ENCODE measurements at regions not wholly inside any gene's neighbourhood (a gene's known extent, or its start where the extent isn't known, plus 50 kb on each side); places are given as distances from the start of the nearest gene placed in this dataset.
"Not testable (repeated sequence)": the region's sequence is repeated elsewhere in the genome, so short reads cannot be mapped to it uniquely, and the experiment has no call there.

- intact Hi-C loops (cut with DNase I) = no loop called here
- no peaks in the 10 kb centered on the region for H3K4me1 ChIP-seq
- TF ChIP-seq, protein P1, sequence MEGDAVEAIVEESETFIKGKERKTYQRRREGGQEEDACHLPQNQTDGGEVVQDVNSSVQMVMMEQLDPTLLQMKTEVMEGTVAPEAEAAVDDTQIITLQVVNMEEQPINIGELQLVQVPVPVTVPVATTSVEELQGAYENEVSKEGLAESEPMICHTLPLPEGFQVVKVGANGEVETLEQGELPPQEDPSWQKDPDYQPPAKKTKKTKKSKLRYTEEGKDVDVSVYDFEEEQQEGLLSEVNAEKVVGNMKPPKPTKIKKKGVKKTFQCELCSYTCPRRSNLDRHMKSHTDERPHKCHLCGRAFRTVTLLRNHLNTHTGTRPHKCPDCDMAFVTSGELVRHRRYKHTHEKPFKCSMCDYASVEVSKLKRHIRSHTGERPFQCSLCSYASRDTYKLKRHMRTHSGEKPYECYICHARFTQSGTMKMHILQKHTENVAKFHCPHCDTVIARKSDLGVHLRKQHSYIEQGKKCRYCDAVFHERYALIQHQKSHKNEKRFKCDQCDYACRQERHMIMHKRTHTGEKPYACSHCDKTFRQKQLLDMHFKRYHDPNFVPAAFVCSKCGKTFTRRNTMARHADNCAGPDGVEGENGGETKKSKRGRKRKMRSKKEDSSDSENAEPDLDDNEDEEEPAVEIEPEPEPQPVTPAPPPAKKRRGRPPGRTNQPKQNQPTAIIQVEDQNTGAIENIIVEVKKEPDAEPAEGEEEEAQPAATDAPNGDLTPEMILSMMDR (IDR thresholded peaks at IDR 0.05) = no peak
- no peaks in the 10 kb centered on the region for H3K36me3 ChIP-seq
- no peaks in the 10 kb centered on the region for H3K27me3 ChIP-seq
- H3K27ac ChIP-seq = no peak overlapping the region
- H3K4me3 ChIP-seq = no peak overlapping the region
- H3K9me3 ChIP-seq = no peaks in the 10 kb centered on the region
- no peak for DNase-seq (ENCODE audit: low spot score in 2 of 2)
These were observed 102.6 kb downstream of the PLG start for GRCh38 chr6:160804639-160805038.

- no peak overlapping the region for H3K27ac ChIP-seq
- TF ChIP-seq, protein P1 (IDR thresholded peaks at IDR 0.05) = no peak
- H3K36me3 ChIP-seq = no peaks in the 10 kb centered on the region
- intact Hi-C loops (cut with DNase I) = no loop called here
- no peaks in the 10 kb centered on the region for H3K9me3 ChIP-seq
- H3K4me1 ChIP-seq = no peaks in the 10 kb centered on the region
- no peak for DNase-seq (ENCODE audit: low spot score in 2 of 2)
- H3K27me3 ChIP-seq = no peaks in the 10 kb centered on the region
- H3K4me3 ChIP-seq = no peak overlapping the region
These were observed 106.2 kb downstream of the PLG start for GRCh38 chr6:160808263-160808662.

GRCh38 chr6:160810238-160810637 is 108.2 kb downstream of the PLG start:
- no peaks in the 10 kb centered on the region for H3K36me3 ChIP-seq
- TF ChIP-seq, protein P1 (IDR thresholded peaks at IDR 0.05) = no peak
- no peak overlapping the region for H3K27ac ChIP-seq
- H3K9me3 ChIP-seq = no peaks in the 10 kb centered on the region
- no peak for DNase-seq (ENCODE audit: low spot score in 2 of 2)
- intact Hi-C loops (cut with DNase I) = no loop called here
- H3K4me1 ChIP-seq = no peaks in the 10 kb centered on the region
- no peak overlapping the region for H3K4me3 ChIP-seq
- H3K27me3 ChIP-seq = no peaks in the 10 kb centered on the region

- DNase-seq (ENCODE audit: low spot score in 2 of 2) = no peak
- Histone ChIP-seq H3K9me3 (no peaks in the 10 kb centered on the region), H3K4me3 (no peak overlapping the region), H3K4me1 (no peaks in the 10 kb centered on the region), H3K36me3 (no peaks in the 10 kb centered on the region), H3K27me3 (no peaks in the 10 kb centered on the region), H3K27ac (no peak overlapping the region)
- intact Hi-C loops (cut with DNase I) = no loop called here
- TF ChIP-seq, protein P1 (IDR thresholded peaks at IDR 0.05) = no peak
These were observed 110.1 kb downstream of the PLG start for GRCh38 chr6:160812097-160812496.

DNA sequence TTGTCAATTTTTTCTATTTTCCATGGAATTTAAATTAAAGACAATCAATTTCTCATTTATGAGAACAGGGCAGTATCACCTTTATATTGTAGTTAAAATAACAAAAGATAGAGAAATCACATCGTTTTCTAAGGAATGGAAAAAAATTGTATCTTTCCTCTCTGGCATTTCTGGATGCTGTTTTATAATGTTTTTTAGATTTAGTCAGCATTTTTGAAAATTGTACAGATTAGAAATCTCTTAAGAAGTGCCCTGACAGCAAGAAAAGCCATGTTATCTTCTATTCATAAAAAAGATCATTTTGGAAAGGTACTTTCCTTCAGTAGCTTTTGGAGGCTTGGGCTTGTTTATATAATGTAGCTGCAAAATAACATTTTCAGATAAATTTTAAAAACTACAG is 116.9 kb downstream of the PLG start:
- TF ChIP-seq, protein P1 (IDR thresholded peaks at IDR 0.05) = no peak
- no peaks in the 10 kb centered on the region for H3K27me3 ChIP-seq
- intact Hi-C loops (cut with DNase I) = no loop called here

DNA sequence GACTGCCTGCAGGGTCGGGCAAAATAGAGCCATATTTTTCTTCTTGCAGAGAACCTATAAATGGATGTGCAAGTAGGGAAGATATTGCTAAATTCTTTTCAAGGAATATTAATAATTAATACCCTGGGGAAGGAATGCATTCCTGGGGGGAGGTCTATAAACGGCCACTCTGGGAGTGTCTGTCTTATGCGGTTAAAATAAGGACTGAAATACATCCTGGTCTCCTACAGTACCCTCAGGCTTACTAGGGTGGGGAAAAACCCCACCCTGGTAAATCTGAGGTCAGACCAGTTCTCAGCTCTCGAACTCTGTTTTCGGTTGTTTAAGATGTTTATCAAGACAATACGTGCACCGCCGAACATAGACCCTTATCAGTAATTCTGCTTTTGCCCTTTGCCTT is 118.6 kb downstream of the PLG start:
- H3K9me3 ChIP-seq; DNase-seq (ENCODE audit: low spot score in 2 of 2); H3K4me3 ChIP-seq; H3K36me3 ChIP-seq; H3K27me3 ChIP-seq; H3K27ac ChIP-seq; intact Hi-C loops (cut with DNase I); H3K4me1 ChIP-seq: not testable (repeated sequence)

More for the DNA sequence above, 116.9 kb downstream of the PLG start:
- DNase-seq (ENCODE audit: low spot score in 2 of 2) = no peak
- no peaks in the 10 kb centered on the region for H3K4me1 ChIP-seq
- no peak overlapping the region for H3K4me3 ChIP-seq
- H3K9me3 ChIP-seq = peaks cover 0 to 10% of the 10 kb centered on the region in 2 donors
- H3K27ac ChIP-seq = no peak overlapping the region
- H3K36me3 ChIP-seq = no peaks in the 10 kb centered on the region

All from ascending aorta (tissue), 2 donors.